ENCODE measurements at regions not wholly inside any gene's neighbourhood (a gene's known extent, or its start where the extent isn't known, plus 50 kb on each side); places are given as distances from the start of the nearest gene placed in this dataset.

DNA sequence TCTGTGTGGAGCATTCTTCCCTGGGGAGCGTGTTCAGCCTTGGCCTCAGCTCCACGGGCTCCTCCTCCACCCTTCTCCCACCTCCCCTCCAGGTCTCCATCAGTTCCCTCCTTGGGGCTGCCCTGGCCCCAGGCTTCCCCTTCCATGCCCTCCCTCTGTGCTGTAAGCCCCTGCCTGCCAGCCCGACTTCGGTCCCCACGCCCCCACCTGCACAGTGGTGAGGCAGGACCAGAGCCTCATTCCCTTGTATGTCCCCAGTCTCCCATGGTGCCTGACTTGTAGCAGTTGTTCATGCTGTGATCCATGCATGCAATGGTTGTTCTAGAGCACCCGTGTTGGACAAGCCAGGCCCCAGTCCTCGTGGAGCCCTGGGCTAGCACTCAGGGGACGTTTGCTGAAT lies 199.4 kb downstream of the RBFOX3 start:
- ATAC-seq: no peak
- no peaks in the 10 kb centered on the region for H3K36me3 ChIP-seq
- no peak for TF ChIP-seq CTCF (IDR thresholded peaks at IDR 0.05)
- no peak for TF ChIP-seq POLR2A (IDR thresholded peaks at IDR 0.05)
- H3K4me3 ChIP-seq: no peak overlapping the region
- H3K9me3 ChIP-seq: no peaks in the 10 kb centered on the region
- H3K27ac ChIP-seq: no peak overlapping the region
- no peaks in the 10 kb centered on the region for H3K27me3 ChIP-seq
- no peak for DNase-seq
- H3K4me1 ChIP-seq: no peaks in the 10 kb centered on the region
- 33% methylated on average over 7 of the region's 8 CpGs for WGBS (ENCODE audit: insufficient coverage, low coverage, low lambda C conversion rate, missing lambda C conversion rate)
- intact Hi-C loops (cut with DNase I): no loop called here

GRCh38 chr17:79410681-79411080 lies 200.2 kb downstream of the RBFOX3 start:
- no peak for ATAC-seq
- DNase-seq: no peak
- H3K36me3 ChIP-seq: no peaks in the 10 kb centered on the region
- no peak overlapping the region for H3K27ac ChIP-seq
- H3K27me3 ChIP-seq: no peaks in the 10 kb centered on the region
- TF ChIP-seq POLR2A (IDR thresholded peaks at IDR 0.05): no peak
- TF ChIP-seq CTCF (IDR thresholded peaks at IDR 0.05): no peak
- no peak overlapping the region for H3K4me3 ChIP-seq
- H3K9me3 ChIP-seq: no peaks in the 10 kb centered on the region
- no peaks in the 10 kb centered on the region for H3K4me1 ChIP-seq
- 38% methylated on average over 3 of the region's 9 CpGs for WGBS (ENCODE audit: insufficient coverage, low coverage, low lambda C conversion rate, missing lambda C conversion rate)
- intact Hi-C loops (cut with DNase I): no loop called here

GRCh38 chr17:79408251-79408650 lies 202.6 kb downstream of the RBFOX3 start:
- TF ChIP-seq POLR2A (IDR thresholded peaks at IDR 0.05): no peak
- TF ChIP-seq CTCF (IDR thresholded peaks at IDR 0.05): no peak
- Histone ChIP-seq H3K4me3 (no peak overlapping the region), H3K4me1 (no peaks in the 10 kb centered on the region), H3K9me3 (no peaks in the 10 kb centered on the region), H3K27ac (no peak overlapping the region), H3K27me3 (no peaks in the 10 kb centered on the region), H3K36me3 (no peaks in the 10 kb centered on the region)
- DNase-seq: no peak
- WGBS (ENCODE audit: insufficient coverage, low coverage, low lambda C conversion rate, missing lambda C conversion rate): 40% methylated on average over 1 of the region's 11 CpGs
- ATAC-seq: no peak
- intact Hi-C loops (cut with DNase I): loop anchor here in 1 of 2 donors (10.0 kb wide), 1 partner anchor 297 kb away; no protein-coding TSS in a partner anchor

- intact Hi-C loops (cut with DNase I): loop anchor here in 1 of 2 donors (10.0 kb wide), 1 partner anchor 297 kb away; no protein-coding TSS in a partner anchor
- Histone ChIP-seq H3K9me3 (no peaks in the 10 kb centered on the region), H3K27me3 (no peaks in the 10 kb centered on the region), H3K36me3 (no peaks in the 10 kb centered on the region), H3K4me1 (no peaks in the 10 kb centered on the region), H3K27ac (no peak overlapping the region), H3K4me3 (no peak overlapping the region)
- WGBS (ENCODE audit: insufficient coverage, low coverage, low lambda C conversion rate, missing lambda C conversion rate): 27% methylated on average over 8 of the region's 8 CpGs
- TF ChIP-seq POLR2A (IDR thresholded peaks at IDR 0.05) (no peak), CTCF (IDR thresholded peaks at IDR 0.05) (no peak)
- DNase-seq (no peak), ATAC-seq (no peak)
These were observed 203.5 kb downstream of the RBFOX3 start for GRCh38 chr17:79407385-79407784.

GRCh38 chr17:79406316-79406715 lies 204.5 kb downstream of the RBFOX3 start:
- no peak for TF ChIP-seq CTCF (IDR thresholded peaks at IDR 0.05)
- Histone ChIP-seq H3K9me3 (no peaks in the 10 kb centered on the region), H3K36me3 (no peaks in the 10 kb centered on the region), H3K27me3 (no peaks in the 10 kb centered on the region), H3K4me3 (no peak overlapping the region), H3K27ac (no peak overlapping the region), H3K4me1 (no peaks in the 10 kb centered on the region)
- 51% methylated on average over 12 of the region's 16 CpGs for WGBS (ENCODE audit: insufficient coverage, low coverage, low lambda C conversion rate, missing lambda C conversion rate)
- peak in 1 of 4 donors; percentile 47 for ATAC-seq
- intact Hi-C loops (cut with DNase I): loop anchor here in 1 of 2 donors (10.0 kb wide), 1 partner anchor 298 kb away; no protein-coding TSS in a partner anchor
- DNase-seq: no peak
